Cardiac muscle cell (in vitro differentiated cells and primary cell): ENCODE measurements at regions not wholly inside any gene's neighbourhood (a gene's known extent, or its start where the extent isn't known, plus 50 kb on each side); places are given as distances from the start of the nearest gene placed in this dataset.

ENCODE experiments used
- DNase-seq, 2 donors: peaks; one replicate each; pipeline versions ENCODE4 v3.0.0 to v3.0.0-alpha.2; 2010 to 2017; ENCODE audit warnings: low read depth in 1 of 2, low spot score in 1 of 2
- H3K27ac ChIP-seq: fragments of 200-600 bp; sonication (generic); 2 replicates; pipeline ENCODE4 v1.5.1; 2016
- H3K27me3 ChIP-seq: fragments of 200-600 bp; sonication (generic); 2 replicates; pipeline ENCODE4 v1.6.0; 2016; ENCODE audit warnings: control low read depth
- H3K36me3 ChIP-seq: fragments of 200-600 bp; sonication (generic); 2 replicates; pipeline ENCODE4 v1.5.1; 2016; ENCODE audit warnings: control low read depth
- H3K4me1 ChIP-seq: fragments of 200-600 bp; sonication (generic); 2 replicates; pipeline ENCODE4 v1.8.1; 2017; ENCODE audit warnings: low read depth, mild to moderate bottlenecking, mixed run types
- H3K4me3 ChIP-seq: fragments of 200-600 bp; sonication (generic); 2 replicates; pipeline ENCODE4 v1.5.1; 2016; ENCODE audit warnings: mild to moderate bottlenecking
- H3K9me3 ChIP-seq: fragments of 200-600 bp; sonication (generic); 2 replicates; pipeline ENCODE4 v1.5.1; 2017; ENCODE audit warnings: low read depth, mild to moderate bottlenecking, control low read depth
- CTCF ChIP-seq: IDR thresholded peaks from 2 replicates; pipeline ENCODE4 v1.5.1; 2012; ENCODE audit warnings: low read depth, mild to moderate bottlenecking, low read length

DNA sequence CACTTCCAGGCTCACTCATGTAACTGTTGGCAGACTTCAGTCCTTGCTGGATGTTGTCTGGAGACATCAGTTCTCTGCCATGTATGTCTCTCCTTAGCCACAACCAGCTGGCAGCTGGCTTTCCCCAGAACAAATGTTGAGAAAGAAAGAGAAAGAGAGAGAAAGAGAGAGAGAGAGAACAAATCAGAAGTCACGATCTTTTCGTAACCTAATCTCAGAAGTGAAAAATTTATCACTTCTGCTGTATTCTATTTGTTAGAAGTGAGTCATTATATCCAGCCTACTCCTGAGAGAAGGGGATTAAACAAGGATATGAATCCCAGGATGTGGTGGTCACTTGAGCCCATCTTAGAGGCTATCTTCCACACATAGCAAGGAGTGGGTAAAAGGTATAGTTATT, 101.2 kb downstream of the BTG1 start:
- no peak for TF ChIP-seq CTCF
- no peak for DNase-seq
- no peaks in the 10 kb centered on the region for H3K27me3 ChIP-seq
- H3K27ac ChIP-seq, result no peak overlapping the region
- H3K4me1 ChIP-seq, result peaks cover 13% of the 10 kb centered on the region
- no peaks in the 10 kb centered on the region for H3K36me3 ChIP-seq
- H3K4me3 ChIP-seq, result no peak overlapping the region
- H3K9me3 ChIP-seq, result no peaks in the 10 kb centered on the region

- Histone ChIP-seq H3K27ac (no peak overlapping the region), H3K4me1 (peaks cover 17% of the 10 kb centered on the region), H3K27me3 (no peaks in the 10 kb centered on the region), H3K36me3 (no peaks in the 10 kb centered on the region), H3K9me3 (no peaks in the 10 kb centered on the region), H3K4me3 (no peak overlapping the region)
- TF ChIP-seq CTCF, result no peak
- no peak for DNase-seq
Measured at GRCh38 chr12:92042791-92043531, 102.7 kb downstream of the BTG1 start.

GRCh38 chr12:92041742-92042141, 103.9 kb downstream of the BTG1 start:
- Histone ChIP-seq H3K27ac (no peak overlapping the region), H3K36me3 (no peaks in the 10 kb centered on the region), H3K27me3 (no peaks in the 10 kb centered on the region), H3K9me3 (no peaks in the 10 kb centered on the region), H3K4me3 (no peak overlapping the region), H3K4me1 (peaks cover 13% of the 10 kb centered on the region)
- no peak for DNase-seq
- TF ChIP-seq CTCF, result no peak

DNA sequence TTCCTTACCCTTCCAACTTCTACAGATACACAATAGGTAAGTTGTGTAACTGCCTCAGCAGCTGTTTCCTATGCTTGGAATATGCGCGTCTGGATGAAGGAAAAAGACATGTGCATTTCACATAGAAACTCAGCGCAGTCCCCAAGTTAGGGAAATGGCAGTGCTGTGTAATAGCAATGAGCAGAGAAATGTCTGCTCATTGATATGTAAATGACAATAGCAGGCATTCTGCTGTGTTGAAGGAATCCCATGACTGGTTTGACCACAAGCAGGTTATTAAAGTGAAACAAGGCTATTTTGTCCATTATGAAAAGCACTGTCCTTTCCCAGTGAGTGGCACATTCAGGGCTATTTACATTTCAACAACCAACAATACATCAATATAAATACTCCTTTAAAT, 106.6 kb downstream of the BTG1 start:
- DNase-seq, result no peak
- no peaks in the 10 kb centered on the region for H3K9me3 ChIP-seq
- no peaks in the 10 kb centered on the region for H3K36me3 ChIP-seq
- H3K27me3 ChIP-seq, result no peaks in the 10 kb centered on the region
- H3K4me1 ChIP-seq, result peaks cover 17% of the 10 kb centered on the region
- no peak overlapping the region for H3K4me3 ChIP-seq
- H3K27ac ChIP-seq, result no peak overlapping the region
- no peak for TF ChIP-seq CTCF

DNA sequence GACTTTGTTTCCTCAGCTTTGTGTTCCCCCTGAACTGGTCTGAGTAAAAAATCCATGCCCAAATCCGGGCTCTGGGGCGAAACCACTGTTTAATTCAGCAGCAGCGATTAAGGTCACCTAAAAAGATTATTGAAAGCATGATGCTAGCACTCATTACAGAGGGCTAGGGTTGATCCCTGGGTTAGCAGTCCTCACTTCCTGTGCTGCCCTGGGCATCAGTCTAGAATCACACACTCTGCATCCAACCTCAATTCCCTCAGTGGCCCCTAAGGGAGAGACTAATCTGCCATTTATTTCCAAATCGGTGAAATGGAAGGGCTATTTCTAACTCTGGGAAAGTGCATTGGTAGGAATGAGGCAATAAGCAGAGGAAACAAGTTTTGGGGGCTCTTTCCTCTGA, 107.2 kb downstream of the BTG1 start:
- Histone ChIP-seq H3K4me1 (peaks cover 17% of the 10 kb centered on the region), H3K27ac (no peak overlapping the region), H3K36me3 (no peaks in the 10 kb centered on the region), H3K27me3 (no peaks in the 10 kb centered on the region), H3K9me3 (no peaks in the 10 kb centered on the region), H3K4me3 (no peak overlapping the region)
- no peak for DNase-seq
- no peak for TF ChIP-seq CTCF
